HCT116 (cell line): ENCODE measurements at regions not wholly inside any gene's neighbourhood (a gene's known extent, or its start where the extent isn't known, plus 50 kb on each side); places are given as distances from the start of the nearest gene placed in this dataset.

Source experiments
- ATAC-seq: fragments of 200-7000 bp; cut with Tn5 transposase; 2 replicates; pipeline ENCODE4 v1.9.1; 2020; ENCODE audit warnings: mild to moderate bottlenecking, moderate library complexity
- BruUV-seq: library from RNA; stranded (reverse); fragments of 400-500 nt; replicated peaks from 2 replicates; lab custom pipeline; 2021; lab: Mats Ljungman, UMichigan
- CTCF ChIA-PET: fragments of 300-600 bp; sonication (Branson Sonifier 250); formaldehyde crosslinking; loops from one replicate; lab custom pipeline; 2021; ENCODE audit warnings: antibody characterized with exemption; lab: Charles Lee
- POLR2A ChIA-PET: fragments of 300-600, 350-600 bp; sonication (Branson Sonifier 250); formaldehyde crosslinking; loops from one replicate; lab custom pipeline; 2021; ENCODE audit warnings: antibody characterized with exemption; lab: Charles Lee
- RAD21 ChIA-PET, 2 experiments: fragments of 300-600 bp; sonication (Branson Sonifier 250); formaldehyde crosslinking; loops; one replicate each; lab custom pipeline; 2023; ENCODE audit warnings: low total read pairs in 2 of 2; ENCODE audit not compliant: uncharacterized antibody in 2 of 2, unreplicated experiment in 2 of 2, low non-redundant PET in 1 of 2; lab: Charles Lee
- DNase-seq: peaks from one replicate; pipeline ENCODE4 v3.0.0-alpha.2; 2010; ENCODE audit warnings: low read depth, low spot score
- H2AFZ ChIP-seq: fragments of 200-600 bp; shearing (Covaris generic), sonication (generic); 2 replicates; pipeline ENCODE4 v1.6.1; 2017; ENCODE audit warnings: low read depth, mixed run types, mixed read lengths, antibody characterized with exemption, low read length; ENCODE audit not compliant: poor library complexity, severe bottlenecking
- H3K27ac ChIP-seq: 2 replicates; pipeline ENCODE4 v1.5.1; 2012; ENCODE audit warnings: low read depth, low read length
- H3K27me3 ChIP-seq: fragments of 200-600 bp; sonication (generic); 2 replicates; pipeline ENCODE4 v1.6.1; 2016; ENCODE audit warnings: mixed run types, low read length, mixed read lengths; ENCODE audit not compliant: insufficient read depth
- H3K36me3 ChIP-seq, 2 experiments: fragments of 200-500 bp in 1 of 2; fragments of 200-600 bp in 1 of 2; sonication (Bioruptor generic) in 1 of 2; sonication (generic) in 1 of 2; 2 replicates each; pipeline versions ENCODE4 v1.5.1 to v1.6.1; 2014 to 2016; ENCODE audit warnings: low read length in 2 of 2, inconsistent platforms in 1 of 2, mixed read lengths in 1 of 2, mixed run types in 1 of 2; ENCODE audit not compliant: insufficient read depth in 2 of 2, control insufficient read depth in 1 of 2
- H3K4me1 ChIP-seq, 2 experiments: fragments of 200-600 bp in 1 of 2; sonication (generic) in 1 of 2; 2 replicates each; pipeline versions ENCODE4 v1.5.1 to v1.6.1; 2012 to 2017; ENCODE audit warnings: low read length in 2 of 2, inconsistent platforms in 1 of 2, mild to moderate bottlenecking in 1 of 2, mixed read lengths in 1 of 2, mixed run types in 1 of 2, moderate library complexity in 1 of 2; ENCODE audit not compliant: insufficient read depth in 2 of 2, control insufficient read depth in 1 of 2
- H3K4me2 ChIP-seq: fragments of 200-600 bp; sonication (generic); 2 replicates; pipeline ENCODE4 v1.6.1; 2017; ENCODE audit warnings: mixed run types, low read length, mixed read lengths
- H3K4me3 ChIP-seq, 2 experiments: fragments of 200-600 bp in 1 of 2; sonication (generic) in 1 of 2; replicated peaks in 1 of 2; 2 replicates each; pipeline ENCODE4 v1.5.1; 2011 to 2016; ENCODE audit warnings: low read length in 2 of 2, control low read depth in 1 of 2, low read depth in 1 of 2, mild to moderate bottlenecking in 1 of 2, mixed read lengths in 1 of 2, mixed run types in 1 of 2
- H3K79me2 ChIP-seq: fragments of 200-600 bp; sonication (generic); 2 replicates; pipeline ENCODE4 v1.6.1; 2017; ENCODE audit warnings: mild to moderate bottlenecking, mixed run types, low read length, moderate library complexity, mixed read lengths; ENCODE audit not compliant: insufficient read depth
- H3K9ac ChIP-seq: fragments of 200-600 bp; sonication (generic); 2 replicates; pipeline ENCODE4 v1.6.1; 2016; ENCODE audit warnings: low read length, mixed read lengths
- H3K9me2 ChIP-seq: fragments of 200-600 bp; sonication (generic), shearing (Covaris generic); 2 replicates; pipeline ENCODE4 v1.6.1; 2017; ENCODE audit warnings: mixed run types, mild to moderate bottlenecking, moderate library complexity; ENCODE audit not compliant: insufficient read depth
- H3K9me3 ChIP-seq, 2 experiments: fragments of 200-500 bp in 1 of 2; fragments of 200-600 bp in 1 of 2; sonication (Bioruptor generic) in 1 of 2; sonication (generic) in 1 of 2; 2 replicates each; pipeline ENCODE4 v1.6.1; 2014 to 2017; ENCODE audit warnings: low read length in 2 of 2, mixed read lengths in 2 of 2, inconsistent platforms in 1 of 2, low read depth in 1 of 2, mild to moderate bottlenecking in 1 of 2, mixed run types in 1 of 2, moderate library complexity in 1 of 2; ENCODE audit not compliant: control insufficient read depth in 1 of 2, insufficient read depth in 1 of 2
- H4K20me1 ChIP-seq: fragments of 200-600 bp; sonication (generic), shearing (Covaris generic); 2 replicates; pipeline ENCODE4 v1.6.1; 2017; ENCODE audit warnings: mixed run types, mild to moderate bottlenecking, moderate library complexity; ENCODE audit not compliant: insufficient read depth
- CBX3 ChIP-seq: IDR thresholded peaks from 2 replicates; pipeline ENCODE4 v1.6.1; 2012; ENCODE audit warnings: low read depth
- CEBPB ChIP-seq: IDR thresholded peaks from 2 replicates; pipeline ENCODE4 v1.6.1; 2012; ENCODE audit warnings: low read depth
- ELF1 ChIP-seq: IDR thresholded peaks from 2 replicates; pipeline ENCODE4 v1.6.1; 2012; ENCODE audit warnings: low read depth, borderline replicate concordance
- EZH2 ChIP-seq: fragments of 200-600 bp; sonication (generic); IDR thresholded peaks from 2 replicates; pipeline ENCODE4 v1.6.1; 2017; ENCODE audit warnings: antibody characterized with exemption, mixed run types
- EZH2phosphoT487 ChIP-seq: fragments of 200-600 bp; IDR thresholded peaks from 2 replicates; pipeline ENCODE4 v1.6.1; 2018; ENCODE audit warnings: antibody characterized with exemption, borderline replicate concordance
- FOSL1 ChIP-seq: IDR thresholded peaks from 2 replicates; pipeline ENCODE4 v1.6.1; 2012; ENCODE audit warnings: low read depth
- JUND ChIP-seq: IDR thresholded peaks from 2 replicates; pipeline ENCODE4 v1.6.1; 2012
- POLR2AphosphoS5 ChIP-seq: IDR thresholded peaks from 2 replicates; pipeline ENCODE4 v1.6.1; 2011; ENCODE audit warnings: mild to moderate bottlenecking, low read depth, low read length, moderate library complexity
- SIN3A ChIP-seq: IDR thresholded peaks from 2 replicates; pipeline ENCODE4 v1.6.1; 2012; ENCODE audit warnings: low read depth
- SRF ChIP-seq: IDR thresholded peaks from 2 replicates; pipeline ENCODE4 v1.6.1; 2012; ENCODE audit warnings: low read depth
- intact Hi-C: fragments of 100-400 bp; cut with micrococcal nuclease; formaldehyde crosslinking; loops from 2 replicates; pipeline ENCODE4 v1.10.0; 2022
- TF ChIP-seq, protein P1 (sequence below): IDR thresholded peaks from 2 replicates; pipeline ENCODE4 v1.6.1; 2012; ENCODE audit warnings: low read depth
- TF ChIP-seq, protein P2 (sequence below): IDR thresholded peaks from 2 replicates; pipeline ENCODE4 v1.6.1; 2012
- TF ChIP-seq, protein P3 (sequence below): IDR thresholded peaks from 2 replicates; pipeline ENCODE4 v1.6.1; 2012
- TF ChIP-seq, protein P4 (sequence below): IDR thresholded peaks from 2 replicates; pipeline ENCODE4 v1.6.1; 2011; ENCODE audit warnings: mild to moderate bottlenecking, low read length, moderate library complexity; ENCODE audit not compliant: insufficient replicate concordance; ENCODE audit errors: extremely low read depth

DNA sequence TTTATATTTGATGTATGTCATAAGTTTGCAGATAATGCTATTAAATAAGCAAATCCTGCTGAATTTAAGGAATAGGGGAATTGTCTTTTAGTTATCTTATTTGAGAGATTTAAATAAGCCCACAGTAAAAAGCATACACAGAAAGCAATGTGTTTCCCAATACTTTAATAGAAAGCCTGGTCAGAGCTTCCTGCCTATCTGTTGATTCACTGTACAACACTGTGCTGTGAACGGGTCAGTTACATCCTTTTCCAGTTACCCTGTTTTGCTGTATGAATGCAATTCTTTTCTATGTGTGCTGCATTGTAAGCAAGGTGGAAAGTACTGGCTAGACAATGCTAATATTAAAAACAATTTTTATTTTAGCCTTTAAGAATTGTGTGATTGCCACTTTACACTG is 81.2 kb downstream of the ANKRD7 start:
- RAD21 ChIA-PET, result no interaction called here
- DNase-seq (no peak), ATAC-seq (no peak)
- no peaks in the 10 kb centered on the region for H3K4me1 ChIP-seq
- POLR2A ChIA-PET, result no interaction called here
- H3K9me3 ChIP-seq, result no peaks in the 10 kb centered on the region
- no peaks in the 10 kb centered on the region for H3K79me2 ChIP-seq
- no peaks in the 10 kb centered on the region for H3K27me3 ChIP-seq
- H3K27ac ChIP-seq, result no peak overlapping the region
- H3K4me3 ChIP-seq, result no peak overlapping the region
- H3K9me2 ChIP-seq, result no peaks in the 10 kb centered on the region
- H2AFZ ChIP-seq, result no peak overlapping the region
- BruUV-seq, result no TSS peak
- H4K20me1 ChIP-seq, result no peaks in the 10 kb centered on the region
- no peaks in the 10 kb centered on the region for H3K36me3 ChIP-seq
- no peak overlapping the region for H3K4me2 ChIP-seq
- CTCF ChIA-PET, result no interaction called here
- H3K9ac ChIP-seq, result no peak overlapping the region
- TF ChIP-seq CEBPB (no peak), SRF (no peak), CBX3 (no peak), EZH2 (no peak), FOSL1 (no peak), POLR2AphosphoS5 (no peak), SIN3A (no peak), EZH2phosphoT487 (no peak), ELF1 (no peak), JUND (no peak)
- TF ChIP-seq, protein P1, sequence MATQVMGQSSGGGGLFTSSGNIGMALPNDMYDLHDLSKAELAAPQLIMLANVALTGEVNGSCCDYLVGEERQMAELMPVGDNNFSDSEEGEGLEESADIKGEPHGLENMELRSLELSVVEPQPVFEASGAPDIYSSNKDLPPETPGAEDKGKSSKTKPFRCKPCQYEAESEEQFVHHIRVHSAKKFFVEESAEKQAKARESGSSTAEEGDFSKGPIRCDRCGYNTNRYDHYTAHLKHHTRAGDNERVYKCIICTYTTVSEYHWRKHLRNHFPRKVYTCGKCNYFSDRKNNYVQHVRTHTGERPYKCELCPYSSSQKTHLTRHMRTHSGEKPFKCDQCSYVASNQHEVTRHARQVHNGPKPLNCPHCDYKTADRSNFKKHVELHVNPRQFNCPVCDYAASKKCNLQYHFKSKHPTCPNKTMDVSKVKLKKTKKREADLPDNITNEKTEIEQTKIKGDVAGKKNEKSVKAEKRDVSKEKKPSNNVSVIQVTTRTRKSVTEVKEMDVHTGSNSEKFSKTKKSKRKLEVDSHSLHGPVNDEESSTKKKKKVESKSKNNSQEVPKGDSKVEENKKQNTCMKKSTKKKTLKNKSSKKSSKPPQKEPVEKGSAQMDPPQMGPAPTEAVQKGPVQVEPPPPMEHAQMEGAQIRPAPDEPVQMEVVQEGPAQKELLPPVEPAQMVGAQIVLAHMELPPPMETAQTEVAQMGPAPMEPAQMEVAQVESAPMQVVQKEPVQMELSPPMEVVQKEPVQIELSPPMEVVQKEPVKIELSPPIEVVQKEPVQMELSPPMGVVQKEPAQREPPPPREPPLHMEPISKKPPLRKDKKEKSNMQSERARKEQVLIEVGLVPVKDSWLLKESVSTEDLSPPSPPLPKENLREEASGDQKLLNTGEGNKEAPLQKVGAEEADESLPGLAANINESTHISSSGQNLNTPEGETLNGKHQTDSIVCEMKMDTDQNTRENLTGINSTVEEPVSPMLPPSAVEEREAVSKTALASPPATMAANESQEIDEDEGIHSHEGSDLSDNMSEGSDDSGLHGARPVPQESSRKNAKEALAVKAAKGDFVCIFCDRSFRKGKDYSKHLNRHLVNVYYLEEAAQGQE, result no peak
- TF ChIP-seq, protein P2, sequence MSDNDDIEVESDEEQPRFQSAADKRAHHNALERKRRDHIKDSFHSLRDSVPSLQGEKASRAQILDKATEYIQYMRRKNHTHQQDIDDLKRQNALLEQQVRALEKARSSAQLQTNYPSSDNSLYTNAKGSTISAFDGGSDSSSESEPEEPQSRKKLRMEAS, result no peak
- TF ChIP-seq, protein P3, sequence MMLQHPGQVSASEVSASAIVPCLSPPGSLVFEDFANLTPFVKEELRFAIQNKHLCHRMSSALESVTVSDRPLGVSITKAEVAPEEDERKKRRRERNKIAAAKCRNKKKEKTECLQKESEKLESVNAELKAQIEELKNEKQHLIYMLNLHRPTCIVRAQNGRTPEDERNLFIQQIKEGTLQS, result no peak
- TF ChIP-seq, protein P4, sequence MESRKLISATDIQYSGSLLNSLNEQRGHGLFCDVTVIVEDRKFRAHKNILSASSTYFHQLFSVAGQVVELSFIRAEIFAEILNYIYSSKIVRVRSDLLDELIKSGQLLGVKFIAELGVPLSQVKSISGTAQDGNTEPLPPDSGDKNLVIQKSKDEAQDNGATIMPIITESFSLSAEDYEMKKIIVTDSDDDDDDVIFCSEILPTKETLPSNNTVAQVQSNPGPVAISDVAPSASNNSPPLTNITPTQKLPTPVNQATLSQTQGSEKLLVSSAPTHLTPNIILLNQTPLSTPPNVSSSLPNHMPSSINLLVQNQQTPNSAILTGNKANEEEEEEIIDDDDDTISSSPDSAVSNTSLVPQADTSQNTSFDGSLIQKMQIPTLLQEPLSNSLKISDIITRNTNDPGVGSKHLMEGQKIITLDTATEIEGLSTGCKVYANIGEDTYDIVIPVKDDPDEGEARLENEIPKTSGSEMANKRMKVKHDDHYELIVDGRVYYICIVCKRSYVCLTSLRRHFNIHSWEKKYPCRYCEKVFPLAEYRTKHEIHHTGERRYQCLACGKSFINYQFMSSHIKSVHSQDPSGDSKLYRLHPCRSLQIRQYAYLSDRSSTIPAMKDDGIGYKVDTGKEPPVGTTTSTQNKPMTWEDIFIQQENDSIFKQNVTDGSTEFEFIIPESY, result no peak
- intact Hi-C loops, result no loop called here
